PC-9 (cell line): ENCODE measurements at regions not wholly inside any gene's neighbourhood (a gene's known extent, or its start where the extent isn't known, plus 50 kb on each side); places are given as distances from the start of the nearest gene placed in this dataset.

Source experiments
- BruUV-seq: library from RNA; stranded (reverse); fragments of 400-500 nt; replicated peaks from 2 replicates; lab custom pipeline; 2021; lab: Mats Ljungman, UMichigan
- CTCF ChIA-PET: fragments of 300-600 bp; sonication (Branson Sonifier 250); formaldehyde crosslinking; loops from one replicate; lab custom pipeline; 2022; ENCODE audit warnings: antibody characterized with exemption; lab: Charles Lee
- POLR2A ChIA-PET: fragments of 300-600 bp; sonication (Branson Sonifier 250); formaldehyde crosslinking; loops from one replicate; lab custom pipeline; 2022; ENCODE audit warnings: antibody characterized with exemption; ENCODE audit not compliant: unreplicated experiment; lab: Charles Lee
- DNase-seq, 2 experiments: peaks; one replicate each; pipeline versions ENCODE4 v3.0.0 to v3.0.0-alpha.2; 2015 to 2022; ENCODE audit warnings: mixed read lengths in 1 of 2
- H2AFZ ChIP-seq: fragments of 200-600 bp; sonication (generic); 2 replicates; pipeline ENCODE4 v1.8.1; 2017; ENCODE audit warnings: antibody characterized with exemption
- H3F3A ChIP-seq: fragments of 200-600 bp; sonication (generic); 2 replicates; pipeline ENCODE4 v1.8.1; 2017; ENCODE audit warnings: antibody characterized with exemption, mild to moderate bottlenecking, low read depth; ENCODE audit not compliant: insufficient read depth
- H3K27ac ChIP-seq: fragments of 200-600 bp; sonication (generic); 2 replicates; pipeline ENCODE4 v1.6.1; 2016; ENCODE audit warnings: mixed run types
- H3K27me3 ChIP-seq: fragments of 200-600 bp; sonication (generic); 2 replicates; pipeline ENCODE4 v1.6.1; 2016; ENCODE audit warnings: low read depth, mixed run types; ENCODE audit not compliant: insufficient read depth
- H3K36me3 ChIP-seq: fragments of 200-600 bp; sonication (generic); 2 replicates; pipeline ENCODE4 v1.6.1; 2016; ENCODE audit warnings: low read depth, mixed run types
- H3K4me1 ChIP-seq: fragments of 200-600 bp; sonication (generic); replicated peaks from 2 replicates; pipeline ENCODE4 v1.6.1; 2016; ENCODE audit warnings: mixed run types; ENCODE audit not compliant: insufficient read depth
- H3K4me2 ChIP-seq: fragments of 200-600 bp; sonication (generic); 2 replicates; pipeline ENCODE4 v1.6.1; 2017; ENCODE audit warnings: mixed run types
- H3K4me3 ChIP-seq: fragments of 200-600 bp; sonication (generic); 2 replicates; pipeline ENCODE4 v1.6.1; 2016; ENCODE audit warnings: mixed run types
- H3K79me2 ChIP-seq: fragments of 200-600 bp; sonication (generic); 2 replicates; pipeline ENCODE4 v1.6.1; 2017; ENCODE audit warnings: low read depth, mixed run types
- H3K9me2 ChIP-seq: fragments of 200-600 bp; sonication (generic); 2 replicates; pipeline ENCODE4 v1.8.1; 2017; ENCODE audit warnings: mild to moderate bottlenecking; ENCODE audit not compliant: insufficient read depth
- H3K9me3 ChIP-seq: fragments of 200-600 bp; sonication (generic); 2 replicates; pipeline ENCODE4 v1.8.1; 2016; ENCODE audit warnings: low read depth; ENCODE audit not compliant: insufficient read depth
- H4K20me1 ChIP-seq: fragments of 200-600 bp; sonication (generic); 2 replicates; pipeline ENCODE4 v1.8.1; 2017; ENCODE audit not compliant: insufficient read depth
- EZH2 ChIP-seq: fragments of 200-600 bp; sonication (generic); IDR thresholded peaks from 2 replicates; pipeline ENCODE4 v1.8.0; 2017; ENCODE audit warnings: antibody characterized with exemption, low read depth
- intact Hi-C: fragments of 100-400 bp; cut with micrococcal nuclease; formaldehyde crosslinking; loops from one replicate; pipeline ENCODE4 v1.10.0; 2022; ENCODE audit not compliant: unreplicated experiment
- TF ChIP-seq, protein P1 (sequence below): fragments of 200-600 bp; sonication (generic); conservative IDR thresholded peaks from 2 replicates; pipeline ENCODE4 v1.6.1; 2017; ENCODE audit warnings: mixed run types, antibody characterized with exemption, mild to moderate bottlenecking, moderate library complexity

- TF ChIP-seq, protein P1, sequence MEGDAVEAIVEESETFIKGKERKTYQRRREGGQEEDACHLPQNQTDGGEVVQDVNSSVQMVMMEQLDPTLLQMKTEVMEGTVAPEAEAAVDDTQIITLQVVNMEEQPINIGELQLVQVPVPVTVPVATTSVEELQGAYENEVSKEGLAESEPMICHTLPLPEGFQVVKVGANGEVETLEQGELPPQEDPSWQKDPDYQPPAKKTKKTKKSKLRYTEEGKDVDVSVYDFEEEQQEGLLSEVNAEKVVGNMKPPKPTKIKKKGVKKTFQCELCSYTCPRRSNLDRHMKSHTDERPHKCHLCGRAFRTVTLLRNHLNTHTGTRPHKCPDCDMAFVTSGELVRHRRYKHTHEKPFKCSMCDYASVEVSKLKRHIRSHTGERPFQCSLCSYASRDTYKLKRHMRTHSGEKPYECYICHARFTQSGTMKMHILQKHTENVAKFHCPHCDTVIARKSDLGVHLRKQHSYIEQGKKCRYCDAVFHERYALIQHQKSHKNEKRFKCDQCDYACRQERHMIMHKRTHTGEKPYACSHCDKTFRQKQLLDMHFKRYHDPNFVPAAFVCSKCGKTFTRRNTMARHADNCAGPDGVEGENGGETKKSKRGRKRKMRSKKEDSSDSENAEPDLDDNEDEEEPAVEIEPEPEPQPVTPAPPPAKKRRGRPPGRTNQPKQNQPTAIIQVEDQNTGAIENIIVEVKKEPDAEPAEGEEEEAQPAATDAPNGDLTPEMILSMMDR, result no peak
- TF ChIP-seq EZH2, result no peak
- CTCF ChIA-PET, result no interaction called here
- peaks cover 4% of the 10 kb centered on the region; the same call in 1 of the 2 replicates for H3F3A ChIP-seq
- H3K9me2 ChIP-seq, result no peaks in the 10 kb centered on the region
- peaks cover 9% of the 10 kb centered on the region; the same call in 1 of the 2 replicates for H3K4me1 ChIP-seq
- H3K36me3 ChIP-seq, result no peaks in the 10 kb centered on the region
- no peaks in the 10 kb centered on the region for H4K20me1 ChIP-seq
- intact Hi-C loops, result no loop called here
- POLR2A ChIA-PET, result no interaction called here
- H3K27me3 ChIP-seq, result no peaks in the 10 kb centered on the region
- no TSS peak for BruUV-seq
- no peak overlapping the region for H3K4me3 ChIP-seq
- H3K9me3 ChIP-seq, result no peaks in the 10 kb centered on the region
- H2AFZ ChIP-seq, result no peak overlapping the region
- no peak overlapping the region for H3K27ac ChIP-seq
- H3K4me2 ChIP-seq, result no peak overlapping the region
- DNase-seq, result no peak
- H3K79me2 ChIP-seq, result no peaks in the 10 kb centered on the region
Measured at GRCh38 chr2:19046986-19047780, 311.2 kb downstream of the OSR1 start.

DNA sequence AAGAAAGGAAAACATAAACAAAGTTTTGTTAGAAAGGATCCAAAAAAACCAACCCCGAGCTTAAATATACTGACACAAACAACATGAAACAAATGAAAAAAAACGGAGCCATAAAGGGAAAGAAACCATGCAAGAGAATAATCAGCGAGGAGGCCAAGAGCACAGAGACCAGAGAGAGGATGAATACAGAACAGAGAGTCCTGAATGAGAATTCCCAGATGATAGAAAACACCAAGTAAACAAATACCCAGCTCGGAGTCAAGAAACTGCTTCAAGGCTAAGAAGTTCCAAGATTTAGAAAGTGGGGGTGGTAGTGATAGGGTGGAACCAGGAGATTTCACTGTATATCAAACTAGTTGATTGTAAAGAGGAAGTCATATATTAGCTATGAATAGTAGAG, 313.3 kb downstream of the OSR1 start:
- Histone ChIP-seq H3K9me3 (no peaks in the 10 kb centered on the region), H3K79me2 (no peaks in the 10 kb centered on the region), H3K4me3 (no peak overlapping the region), H4K20me1 (no peaks in the 10 kb centered on the region), H3K4me1 (peaks cover 9% of the 10 kb centered on the region; the same call in 1 of the 2 replicates), H3K27ac (no peak overlapping the region), H2AFZ (no peak overlapping the region), H3K27me3 (no peaks in the 10 kb centered on the region), H3K36me3 (no peaks in the 10 kb centered on the region), H3K4me2 (no peak overlapping the region), H3F3A (peaks cover 4% of the 10 kb centered on the region; the same call in 1 of the 2 replicates), H3K9me2 (no peaks in the 10 kb centered on the region)
- intact Hi-C loops, result no loop called here
- no TSS peak for BruUV-seq
- ChIA-PET POLR2A (no interaction called here), CTCF (interaction anchor here (0.6 kb wide), 1 partner anchor 181 kb away, joined by 3 read pairs; no protein-coding TSS in a partner anchor)
- TF ChIP-seq, protein P1, result no peak
- TF ChIP-seq EZH2, result no peak
- DNase-seq, result no peak

GRCh38 chr2:19043893-19044292, 314.5 kb downstream of the OSR1 start:
- Histone ChIP-seq H3K9me3 (no peaks in the 10 kb centered on the region), H3F3A (peaks cover 4% of the 10 kb centered on the region; the same call in 1 of the 2 replicates), H3K79me2 (no peaks in the 10 kb centered on the region), H3K27me3 (no peaks in the 10 kb centered on the region), H3K27ac (no peak overlapping the region), H3K4me1 (peaks cover 10% of the 10 kb centered on the region; the same call in 1 of the 2 replicates), H3K36me3 (no peaks in the 10 kb centered on the region), H2AFZ (no peak overlapping the region), H4K20me1 (no peaks in the 10 kb centered on the region), H3K4me3 (no peak overlapping the region), H3K9me2 (no peaks in the 10 kb centered on the region), H3K4me2 (no peak overlapping the region)
- TF ChIP-seq EZH2, result no peak
- TF ChIP-seq, protein P1, result no peak
- ChIA-PET CTCF (no interaction called here), POLR2A (interaction anchor here (0.7 kb wide), 1 partner anchor 1008 kb away, joined by 3 read pairs; the partner anchor contains the start of gene LAPTM4A)
- BruUV-seq, result no TSS peak
- no peak for DNase-seq
- intact Hi-C loops, result no loop called here
